ENCODE measurements at regions not wholly inside any gene's neighbourhood (a gene's known extent, or its start where the extent isn't known, plus 50 kb on each side); places are given as distances from the start of the nearest gene placed in this dataset.

GRCh38 chr1:200354243-200354642, 55.6 kb downstream of the ZNF281 start:
- no peak for DNase-seq

- no peak for DNase-seq
Measured at GRCh38 chr1:200353232-200353631, 56.6 kb downstream of the ZNF281 start.

- peak in 1 of 2 donors; percentile 3 for DNase-seq
Measured at GRCh38 chr1:200351826-200352549, 57.8 kb downstream of the ZNF281 start.

GRCh38 chr1:200351425-200351824, 58.4 kb downstream of the ZNF281 start:
- no peak for DNase-seq

- DNase-seq: no peak
Measured at GRCh38 chr1:200346700-200347099, 63.1 kb downstream of the ZNF281 start.

- no peak for DNase-seq
Measured at GRCh38 chr1:200345520-200345919, 64.3 kb downstream of the ZNF281 start.

- no peak for DNase-seq
Measured at GRCh38 chr1:200343874-200344273, 66.0 kb downstream of the ZNF281 start.

GRCh38 chr1:200342511-200343311, 67.1 kb downstream of the ZNF281 start:
- no peak for DNase-seq

GRCh38 chr1:200338451-200338850, 71.4 kb downstream of the ZNF281 start:
- DNase-seq: no peak

GRCh38 chr1:200337831-200338230, 72.0 kb downstream of the ZNF281 start:
- no peak for DNase-seq

- DNase-seq: no peak
Measured at GRCh38 chr1:200337410-200337809, 72.4 kb downstream of the ZNF281 start.

GRCh38 chr1:200336901-200337391, 72.9 kb downstream of the ZNF281 start:
- no peak for DNase-seq

GRCh38 chr1:200336101-200336845, 73.6 kb downstream of the ZNF281 start:
- DNase-seq: no peak

- no peak for DNase-seq
Measured at GRCh38 chr1:200334661-200335256, 75.1 kb downstream of the ZNF281 start.

GRCh38 chr1:200333329-200333728, 76.5 kb downstream of the ZNF281 start:
- DNase-seq: no peak

GRCh38 chr1:200332716-200333115, 77.1 kb downstream of the ZNF281 start:
- DNase-seq: no peak

- no peak for DNase-seq
Measured at GRCh38 chr1:200330741-200331428, 79.0 kb downstream of the ZNF281 start.

- DNase-seq: no peak
Measured at GRCh38 chr1:200329208-200329882, 80.5 kb downstream of the ZNF281 start.

- DNase-seq: no peak
Measured at GRCh38 chr1:200328379-200328778, 81.5 kb downstream of the ZNF281 start.

GRCh38 chr1:200323856-200324400, 85.9 kb downstream of the ZNF281 start:
- DNase-seq: no peak

- no peak for DNase-seq
Measured at GRCh38 chr1:200319148-200319547, 90.7 kb downstream of the ZNF281 start.

All from stimulated activated CD4-positive, alpha-beta T cell treated with anti-CD3 and anti-CD28 coated beads, Interleukin-2, amount 100 ng/mL, for 24 hours (primary cell).